ENCODE measurements at regions not wholly inside any gene's neighbourhood (a gene's known extent, or its start where the extent isn't known, plus 50 kb on each side); places are given as distances from the start of the nearest gene placed in this dataset.

DNA sequence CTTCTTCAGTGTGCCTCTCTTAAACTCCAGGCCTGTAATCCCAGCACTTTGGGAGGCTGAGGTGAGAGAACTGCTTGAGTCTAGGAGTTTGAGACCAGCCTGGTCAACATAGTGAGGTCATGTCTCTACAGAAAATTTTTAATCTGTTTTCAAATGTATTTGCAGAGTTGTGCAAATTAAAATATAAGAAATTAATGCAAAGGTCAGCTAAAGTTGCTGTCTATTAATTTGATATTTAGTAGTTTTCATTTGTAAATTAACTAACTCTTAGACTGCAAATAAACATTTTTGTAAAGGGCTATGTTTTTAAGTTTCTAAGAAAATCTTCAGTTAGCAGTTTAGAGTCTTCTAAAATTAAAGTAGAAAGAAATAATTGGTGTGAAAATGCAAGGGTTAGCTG lies 99.9 kb upstream of the TJP1 start:
- no peak overlapping the region for H3K4me3 ChIP-seq (ENCODE audit: low read length)
- no peak for DNase-seq (ENCODE audit: low read depth, low spot score)

DNA sequence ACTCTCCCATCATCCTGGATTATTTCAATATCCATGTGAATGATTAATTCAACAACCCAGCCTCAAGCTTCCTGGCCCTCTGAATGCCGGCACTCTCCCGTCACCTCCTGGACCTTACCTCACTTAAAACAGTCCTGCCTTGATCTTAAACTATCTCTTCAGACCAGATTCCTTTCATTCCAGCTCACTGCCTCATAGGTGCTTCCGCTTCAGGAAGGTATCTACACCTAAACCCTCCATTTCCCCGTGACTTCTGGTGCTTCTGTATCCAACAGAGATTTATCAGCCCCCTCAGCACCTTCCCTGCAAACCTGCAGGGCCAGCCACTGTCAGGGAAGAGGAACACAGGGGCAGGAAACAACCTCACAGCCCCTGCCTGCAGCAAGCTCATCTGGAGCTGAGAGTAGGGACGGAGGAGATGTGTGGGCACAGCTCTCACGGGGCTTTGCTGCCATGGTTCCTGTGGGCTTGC lies 98.9 kb upstream of the TJP1 start:
- no peak for DNase-seq (ENCODE audit: low read depth, low spot score)

GRCh38 chr15:29920515-29920914 lies 98.2 kb upstream of the TJP1 start:
- no peak overlapping the region for H3K4me3 ChIP-seq (ENCODE audit: low read length)
- no peak for DNase-seq (ENCODE audit: low read depth, low spot score)

More for the DNA sequence above, 98.9 kb upstream of the TJP1 start:
- no peak overlapping the region for H3K4me3 ChIP-seq (ENCODE audit: low read length)

- no peak for DNase-seq (ENCODE audit: low read depth, low spot score)
- H3K4me3 ChIP-seq (ENCODE audit: low read length), result no peak overlapping the region
Measured at GRCh38 chr15:29919380-29919881, 97.2 kb upstream of the TJP1 start.

GRCh38 chr15:29917600-29918597 lies 95.6 kb upstream of the TJP1 start:
- no peak for DNase-seq (ENCODE audit: low read depth, low spot score)
- no peak overlapping the region for H3K4me3 ChIP-seq (ENCODE audit: low read length)

DNA sequence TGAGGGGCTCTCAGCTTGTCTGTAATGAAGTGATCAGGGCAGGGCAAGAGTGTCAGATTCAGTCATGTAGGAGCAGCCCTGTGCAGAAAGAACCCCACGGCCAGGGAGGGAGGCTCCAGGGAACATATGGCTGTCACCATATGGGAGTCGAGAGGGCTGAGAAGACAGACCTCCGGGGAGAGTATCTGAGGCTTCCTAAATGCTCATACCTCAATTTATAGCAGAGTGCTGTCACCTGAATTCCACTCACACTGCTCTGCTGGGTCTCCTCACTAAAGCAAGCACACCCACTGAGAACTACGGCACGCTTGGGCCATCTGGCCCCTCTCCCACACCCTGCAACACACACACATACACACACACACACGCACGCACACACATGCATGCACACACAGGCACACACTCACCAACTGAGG lies 92.3 kb upstream of the TJP1 start:
- H3K4me3 ChIP-seq (ENCODE audit: low read length), result no peak overlapping the region
- DNase-seq (ENCODE audit: low read depth, low spot score), result no peak

GRCh38 chr15:29913528-29914135 lies 91.4 kb upstream of the TJP1 start:
- H3K4me3 ChIP-seq (ENCODE audit: low read length), result no peak overlapping the region
- DNase-seq (ENCODE audit: low read depth, low spot score), result no peak

GRCh38 chr15:29911705-29912104 lies 89.4 kb upstream of the TJP1 start:
- no peak overlapping the region for H3K4me3 ChIP-seq (ENCODE audit: low read length)
- DNase-seq (ENCODE audit: low read depth, low spot score), result no peak

DNA sequence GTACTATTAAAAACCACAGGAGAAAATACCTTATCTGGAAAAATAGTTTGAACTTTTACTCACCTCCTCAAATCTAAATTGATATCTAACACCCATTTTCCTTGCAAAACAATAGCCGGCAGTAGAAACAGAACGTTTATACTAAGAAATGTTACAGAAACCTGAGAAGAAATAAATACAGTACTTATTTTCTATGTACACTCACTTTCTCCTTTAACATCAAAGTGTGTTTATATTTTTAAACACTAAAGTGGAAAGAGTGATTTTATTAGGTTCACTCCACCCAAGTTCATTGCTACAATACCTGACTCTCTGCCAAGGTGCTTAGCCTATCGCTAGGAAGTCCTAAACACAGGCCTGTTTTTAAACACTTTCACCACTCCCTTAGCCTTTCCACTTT lies 87.8 kb upstream of the TJP1 start:
- H3K4me3 ChIP-seq (ENCODE audit: low read length), result no peak overlapping the region
- DNase-seq (ENCODE audit: low read depth, low spot score), result no peak

GRCh38 chr15:29904757-29905417 lies 82.6 kb upstream of the TJP1 start:
- H3K4me3 ChIP-seq (ENCODE audit: low read length), result no peak overlapping the region
- DNase-seq (ENCODE audit: low read depth, low spot score), result no peak

DNA sequence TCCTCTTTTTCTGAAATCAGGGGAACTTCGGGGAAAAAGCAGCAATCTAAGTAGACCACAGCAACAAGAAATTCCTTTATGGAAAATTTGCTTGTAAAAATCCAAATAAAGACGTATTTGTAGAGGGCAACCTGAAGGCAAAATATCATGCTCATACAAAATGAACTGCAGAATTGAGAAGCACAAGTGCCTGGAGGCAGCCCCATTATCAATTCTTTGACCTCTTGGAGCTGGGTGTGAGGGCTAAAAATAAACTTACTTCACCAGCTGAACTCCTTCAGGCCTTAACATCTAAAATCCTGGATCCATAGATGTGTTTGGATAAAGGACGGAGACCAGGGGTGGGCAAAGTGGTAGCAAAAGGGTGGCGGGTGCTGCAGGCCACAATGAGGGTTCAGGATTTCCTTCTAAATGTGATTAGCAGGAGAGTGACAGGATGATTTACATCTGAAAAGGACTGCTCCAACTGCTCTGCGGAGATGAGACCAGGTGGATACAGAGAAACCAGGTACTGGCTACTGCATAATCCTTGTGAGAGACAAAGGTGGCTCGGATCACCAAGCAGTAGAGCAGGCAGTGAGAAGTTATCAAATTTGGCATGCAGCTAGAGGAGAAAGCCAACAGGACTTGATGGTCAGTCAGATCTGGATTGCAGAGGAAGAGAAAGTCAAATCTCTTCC lies 81.7 kb upstream of the TJP1 start:
- H3K4me3 ChIP-seq (ENCODE audit: low read length), result no peak overlapping the region
- DNase-seq (ENCODE audit: low read depth, low spot score), result no peak

- H3K4me3 ChIP-seq (ENCODE audit: low read length), result no peak overlapping the region
- no peak for DNase-seq (ENCODE audit: low read depth, low spot score)
Measured at GRCh38 chr15:29903028-29903427, 80.8 kb upstream of the TJP1 start.

DNA sequence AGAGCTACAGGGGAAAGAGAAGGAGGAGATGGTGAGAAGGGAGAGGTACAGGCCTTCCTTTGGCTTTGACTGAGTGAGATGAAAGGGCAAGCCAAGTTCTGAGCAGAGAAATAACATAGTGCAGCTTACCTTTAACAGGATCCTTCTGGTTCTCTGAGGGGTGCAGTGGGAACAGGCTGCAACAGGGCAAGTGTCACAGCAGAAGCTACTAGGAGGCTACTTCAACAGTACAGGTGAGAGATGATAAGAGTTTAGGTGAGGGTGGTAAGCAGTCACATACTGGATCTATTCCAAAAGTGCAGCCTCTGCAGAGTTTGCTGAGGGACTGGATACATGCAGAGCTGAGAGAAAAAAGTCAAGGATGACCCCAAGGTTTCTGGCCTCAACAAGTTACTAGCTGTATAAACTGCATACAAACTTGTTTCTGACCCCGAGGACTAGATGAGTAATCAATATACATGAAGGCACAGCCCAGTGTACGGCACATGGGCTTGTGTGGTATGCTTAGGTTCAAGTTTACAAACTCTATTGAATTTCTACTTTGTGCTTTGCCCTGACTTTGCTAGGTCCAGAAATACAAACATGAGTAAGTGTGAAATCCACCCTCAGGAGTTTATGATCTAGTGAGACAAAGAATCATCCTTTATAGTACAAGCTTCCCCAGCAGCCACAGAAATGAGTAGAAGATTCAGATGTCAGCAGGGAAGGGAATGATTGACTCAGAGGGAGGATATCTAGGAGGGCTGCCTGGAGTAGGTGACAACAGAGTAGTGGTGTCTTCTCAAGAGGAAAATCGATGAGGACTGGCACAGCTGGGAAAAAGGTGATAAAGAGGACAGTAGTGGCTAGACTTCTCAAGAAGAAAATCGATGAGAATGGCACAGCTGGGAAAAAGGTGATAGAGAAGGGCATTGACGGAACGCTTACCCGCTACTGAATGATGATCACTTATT lies 78.2 kb upstream of the TJP1 start:
- H3K4me3 ChIP-seq (ENCODE audit: low read length), result no peak overlapping the region
- no peak for DNase-seq (ENCODE audit: low read depth, low spot score)

DNA sequence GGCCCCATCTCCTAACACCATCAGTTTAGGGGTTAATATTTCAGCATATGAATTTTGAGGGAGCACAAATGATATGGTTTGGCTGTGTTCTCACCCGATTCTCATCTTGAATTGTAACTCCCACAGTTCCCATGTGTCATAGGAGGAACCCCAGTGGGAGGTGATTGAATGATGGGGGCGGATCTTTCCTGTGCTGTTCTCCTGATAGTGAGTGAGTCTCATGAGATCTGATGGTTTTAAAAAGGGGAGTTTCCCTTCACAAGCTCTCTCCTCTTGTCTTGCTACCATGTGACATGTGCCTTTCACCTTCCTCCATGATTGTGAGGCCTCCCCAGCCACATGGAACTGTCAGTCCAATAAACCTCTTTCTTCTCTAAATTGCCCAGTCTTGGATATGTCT lies 73.8 kb upstream of the TJP1 start:
- DNase-seq (ENCODE audit: low read depth, low spot score), result no peak
- H3K4me3 ChIP-seq (ENCODE audit: low read length), result no peak overlapping the region

- no peak overlapping the region for H3K4me3 ChIP-seq (ENCODE audit: low read length)
- no peak for DNase-seq (ENCODE audit: low read depth, low spot score)
Measured at GRCh38 chr15:29891096-29891457, 68.8 kb upstream of the TJP1 start.

DNA sequence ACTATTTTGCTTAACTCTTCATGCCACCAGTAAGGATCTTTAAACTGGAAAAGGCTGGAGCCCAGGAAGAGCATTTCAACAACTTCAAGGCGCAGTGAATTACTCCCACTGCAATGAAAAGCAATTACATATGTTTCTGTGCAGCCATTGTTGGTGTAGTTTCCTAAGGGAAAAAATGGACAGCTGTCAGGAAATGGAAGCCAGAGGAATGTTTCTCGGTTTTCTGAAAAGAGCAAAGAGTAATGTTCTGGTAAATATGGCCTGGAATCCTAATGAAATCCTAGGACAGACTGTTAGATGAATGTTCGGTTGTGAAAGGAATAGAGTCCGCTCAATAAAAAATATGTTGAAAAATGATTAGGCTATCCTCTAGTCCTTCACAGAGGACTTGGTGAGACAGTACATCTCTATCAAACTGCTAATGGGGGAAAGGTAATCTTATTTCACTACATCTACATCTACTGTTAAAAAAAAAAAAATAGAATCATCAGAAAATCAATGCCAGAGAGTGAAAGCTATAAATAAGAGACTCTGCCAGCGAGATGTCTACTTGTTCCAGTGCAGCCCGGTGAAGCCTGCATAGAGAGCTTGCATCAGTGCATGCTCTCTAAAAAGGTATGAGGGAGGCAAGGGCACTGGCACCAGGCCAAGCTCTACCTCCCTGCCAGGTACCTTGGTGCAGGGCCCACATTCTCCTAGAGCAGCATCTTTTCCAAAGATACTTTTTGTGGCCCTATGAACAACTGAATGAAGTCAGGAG lies 68.2 kb upstream of the TJP1 start:
- no peak overlapping the region for H3K4me3 ChIP-seq (ENCODE audit: low read length)
- DNase-seq (ENCODE audit: low read depth, low spot score), result no peak

GRCh38 chr15:29889542-29890329 lies 67.5 kb upstream of the TJP1 start:
- no peak for DNase-seq (ENCODE audit: low read depth, low spot score)
- no peak overlapping the region for H3K4me3 ChIP-seq (ENCODE audit: low read length)
